CMK (cell line): ENCODE measurements at regions not wholly inside any gene's neighbourhood (a gene's known extent, or its start where the extent isn't known, plus 50 kb on each side); places are given as distances from the start of the nearest gene placed in this dataset.
"Not testable (repeated sequence)": the region's sequence is repeated elsewhere in the genome, so short reads cannot be mapped to it uniquely, and the experiment has no call there.

ENCODE experiments used
- DNase-seq: peaks from one replicate; pipeline ENCODE4 v3.0.0-alpha.2; 2010; ENCODE audit warnings: low read depth

DNA sequence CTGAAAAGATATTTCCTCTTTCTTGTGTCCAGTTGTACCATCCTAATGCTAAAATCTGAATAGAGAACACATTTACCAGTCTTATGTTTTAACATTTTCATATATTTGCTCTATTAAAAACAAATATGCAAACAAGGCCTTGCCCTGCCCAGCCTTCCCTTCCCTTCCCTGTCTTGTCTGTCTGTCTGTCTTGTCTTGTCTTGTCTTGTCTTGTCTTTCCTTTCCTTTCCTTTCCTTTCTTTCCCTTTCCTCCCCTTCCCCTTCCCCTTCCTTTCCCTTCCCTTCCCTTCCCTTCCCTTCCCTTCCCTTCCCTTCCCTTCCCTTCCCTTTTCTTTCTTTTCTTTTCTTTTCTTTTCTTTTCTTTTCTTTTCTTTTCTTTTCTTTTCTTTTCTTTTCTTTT is 1103.5 kb downstream of the STIM2 start:
- DNase-seq = no peak

- no peak for DNase-seq
These were observed 1106.0 kb downstream of the STIM2 start for GRCh38 chr4:27966664-27967063.

DNA sequence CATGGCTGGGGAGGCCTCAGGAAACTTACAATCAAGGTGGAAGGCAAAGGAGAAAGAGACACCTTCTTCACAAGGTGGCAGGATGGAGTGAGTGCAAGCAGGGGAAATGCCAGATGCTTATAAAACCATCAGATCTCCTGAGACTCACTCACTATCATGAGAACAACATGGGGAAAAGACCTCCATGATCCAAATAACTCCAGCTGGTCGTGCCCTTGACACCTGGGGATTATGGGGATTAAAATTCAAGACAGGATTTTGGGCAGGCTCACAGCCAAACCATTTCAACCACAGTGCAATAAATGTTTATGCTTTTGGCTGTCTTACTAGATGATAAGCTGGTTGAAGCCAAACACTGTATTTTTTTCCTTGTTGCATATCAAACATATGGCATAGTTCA is 1112.4 kb downstream of the STIM2 start:
- DNase-seq = no peak

- DNase-seq = no peak
These were observed 1113.1 kb downstream of the STIM2 start for GRCh38 chr4:27973700-27974099.

DNA sequence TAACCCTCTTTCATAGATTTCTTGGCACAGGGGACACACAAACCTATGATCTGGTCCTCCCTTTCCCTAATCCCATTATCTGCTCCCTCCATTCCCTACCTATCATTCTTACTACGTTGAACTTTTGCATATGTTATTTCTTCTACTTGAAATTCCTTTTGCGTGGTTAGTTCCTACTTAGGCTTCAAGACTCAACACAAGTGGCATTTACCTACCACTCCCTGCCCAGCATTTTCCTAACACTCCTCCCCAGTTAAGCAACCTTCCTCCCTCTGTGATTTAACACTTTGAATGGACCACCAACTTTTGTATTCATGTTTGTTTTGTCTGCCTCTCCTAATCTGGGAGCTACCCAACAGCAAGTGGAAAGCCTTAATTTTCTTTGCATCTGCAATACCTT is 1113.7 kb downstream of the STIM2 start:
- DNase-seq = no peak

DNA sequence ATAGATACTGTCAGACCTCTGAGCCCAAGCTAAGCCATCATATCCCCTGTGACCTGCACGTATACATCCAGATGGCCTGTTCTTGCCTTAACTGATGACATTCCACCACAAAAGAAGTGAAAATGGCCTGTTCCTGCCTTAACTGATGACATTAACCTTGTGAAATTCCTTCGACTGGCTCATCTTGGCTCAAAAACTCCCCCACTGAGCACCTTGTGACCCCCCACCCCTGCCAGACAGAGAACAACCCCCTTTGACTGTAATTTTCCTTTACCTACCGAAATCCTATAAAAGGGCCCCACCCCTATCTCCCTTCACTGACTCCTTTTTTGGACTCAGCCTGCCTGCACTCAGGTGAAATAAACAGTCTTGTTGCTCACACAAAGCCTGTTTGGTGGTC is 1114.2 kb downstream of the STIM2 start:
- not testable (repeated sequence) for DNase-seq

DNA sequence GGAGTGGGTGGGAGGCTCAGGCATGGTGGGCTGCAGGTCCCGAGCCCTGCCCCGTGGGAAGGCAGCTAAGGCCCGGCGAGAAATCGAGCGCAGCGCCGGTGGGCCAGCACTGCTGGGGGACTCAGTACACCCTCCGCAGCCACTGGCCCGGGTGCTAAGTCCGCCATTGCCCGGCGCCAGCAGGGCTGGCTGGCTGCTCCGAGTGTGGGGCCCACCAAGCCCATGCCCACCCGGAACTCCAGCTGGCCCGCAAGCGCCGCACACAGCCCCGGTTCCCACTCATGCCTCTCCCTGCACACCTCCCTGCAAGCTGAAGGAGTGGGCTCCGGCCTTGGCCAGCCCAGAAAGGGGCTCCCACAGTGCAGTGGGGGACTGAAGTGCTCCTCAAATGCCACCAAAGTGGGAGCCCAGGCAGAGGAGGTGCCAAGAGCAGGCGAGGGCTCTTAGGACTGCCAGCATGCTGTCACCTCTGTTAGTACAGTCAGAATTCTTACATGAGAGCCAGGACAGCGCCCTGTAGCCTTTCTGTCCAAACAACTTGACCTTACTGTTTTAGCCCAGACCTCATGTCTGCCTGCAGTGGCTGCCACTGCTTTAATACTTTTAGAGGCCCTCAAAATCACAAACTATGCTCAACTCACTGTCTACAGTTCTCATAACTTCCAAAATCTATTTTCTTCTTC is 1117.9 kb downstream of the STIM2 start:
- not testable (repeated sequence) for DNase-seq

GRCh38 chr4:27985522-27985921 is 1124.9 kb downstream of the STIM2 start:
- DNase-seq = no peak

- DNase-seq = no peak
These were observed 1125.8 kb downstream of the STIM2 start for GRCh38 chr4:27986476-27986875.

DNA sequence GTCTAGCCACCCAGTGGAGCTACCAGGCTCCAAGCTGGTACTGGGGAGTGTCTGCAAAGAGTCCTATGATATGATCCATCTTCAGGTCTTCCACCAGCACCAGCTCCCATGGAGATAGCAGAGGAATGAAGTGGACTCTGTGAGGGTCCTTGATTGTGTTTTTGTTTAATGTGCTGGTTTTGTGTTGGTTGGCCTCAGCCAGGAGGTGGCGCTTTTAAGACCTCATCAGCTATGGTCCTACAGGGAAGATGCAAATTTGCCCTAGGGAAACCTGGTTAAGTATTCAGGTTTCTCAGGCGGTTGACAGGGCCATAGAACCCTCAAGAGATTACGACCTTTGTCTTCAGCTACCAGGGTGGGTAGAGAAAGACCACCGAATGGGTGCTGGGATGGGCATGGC is 1141.1 kb downstream of the STIM2 start:
- DNase-seq = no peak

DNA sequence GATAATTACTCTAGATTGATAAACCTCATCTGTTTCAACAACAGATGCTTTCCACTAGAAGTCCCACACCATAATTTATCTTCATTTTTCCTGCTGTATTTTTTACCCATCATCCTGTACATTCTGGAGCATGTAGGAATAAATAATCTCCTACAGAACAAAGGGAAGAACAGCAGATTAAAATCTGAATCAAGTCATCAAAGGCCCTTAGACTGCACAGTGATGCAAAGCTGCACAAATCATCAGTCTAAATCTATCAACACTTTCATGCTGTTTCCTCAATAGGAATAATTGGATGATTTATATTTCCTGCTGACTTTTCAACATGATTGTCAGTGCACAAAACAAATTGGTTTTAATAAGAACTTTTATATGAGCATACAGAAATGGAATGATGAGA is 1143.9 kb downstream of the STIM2 start:
- no peak for DNase-seq

GRCh38 chr4:28006021-28006420 is 1145.4 kb downstream of the STIM2 start:
- no peak for DNase-seq

GRCh38 chr4:28007693-28008092 is 1147.1 kb downstream of the STIM2 start:
- DNase-seq = no peak

- DNase-seq = no peak
These were observed 1148.9 kb downstream of the STIM2 start for GRCh38 chr4:28009541-28009940.

- DNase-seq = no peak
These were observed 1150.1 kb downstream of the STIM2 start for GRCh38 chr4:28010577-28011240.

GRCh38 chr4:28014469-28014868 is 1153.8 kb downstream of the STIM2 start:
- no peak for DNase-seq

GRCh38 chr4:28015996-28016395 is 1155.4 kb downstream of the STIM2 start:
- no peak for DNase-seq

- DNase-seq = not testable (repeated sequence)
These were observed 1177.6 kb downstream of the STIM2 start for GRCh38 chr4:28038253-28038652.

- no peak for DNase-seq
These were observed 1201.9 kb downstream of the STIM2 start for GRCh38 chr4:28062562-28062961.

DNA sequence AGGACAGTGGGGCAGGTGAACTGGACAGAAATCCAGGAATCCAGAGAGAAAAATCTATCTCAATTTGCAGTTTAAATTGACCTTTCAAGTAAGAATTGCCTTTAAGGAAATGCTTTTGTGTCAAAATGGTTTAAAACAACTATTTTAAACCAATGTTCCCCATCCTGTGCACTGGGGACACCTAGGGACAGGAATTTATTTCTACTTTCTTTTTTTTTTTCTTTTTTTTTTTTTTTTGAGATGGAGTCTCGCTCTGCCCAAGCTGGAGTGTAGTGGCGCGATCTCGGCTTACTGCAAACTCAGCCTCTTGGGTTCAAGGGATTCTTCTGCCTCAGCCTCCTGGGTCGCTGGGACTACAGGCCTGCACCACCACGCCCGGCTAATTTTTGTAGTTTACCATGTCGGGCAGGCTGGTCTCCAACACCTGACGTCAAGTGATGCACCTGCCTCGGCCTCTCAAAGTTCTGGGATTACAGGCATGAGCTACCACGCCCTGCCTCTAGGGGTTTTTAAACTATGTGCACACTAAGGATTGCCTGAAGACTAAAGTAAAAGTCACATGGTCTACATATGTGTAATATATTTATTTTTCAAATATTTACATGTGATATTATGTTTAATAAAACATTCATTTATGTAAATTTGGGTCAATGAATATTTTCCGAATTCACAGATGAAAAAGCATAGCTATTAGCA is 1213.4 kb downstream of the STIM2 start:
- DNase-seq = no peak

GRCh38 chr4:28075401-28075956 is 1214.8 kb downstream of the STIM2 start:
- no peak for DNase-seq

GRCh38 chr4:28077203-28077602 is 1216.6 kb downstream of the STIM2 start:
- DNase-seq = not testable (repeated sequence)
